A204.1 (cell line): ENCODE measurements at regions not wholly inside any gene's neighbourhood (a gene's known extent, or its start where the extent isn't known, plus 50 kb on each side); places are given as distances from the start of the nearest gene placed in this dataset.
"Not testable (repeated sequence)": the region's sequence is repeated elsewhere in the genome, so short reads cannot be mapped to it uniquely, and the experiment has no call there.

Source experiments
- FAIRE-seq: peaks from 2 replicates; lab custom pipeline; 2012; peaks lifted over from hg19 to GRCh38; lab: Jason Lieb, UNC

DNA sequence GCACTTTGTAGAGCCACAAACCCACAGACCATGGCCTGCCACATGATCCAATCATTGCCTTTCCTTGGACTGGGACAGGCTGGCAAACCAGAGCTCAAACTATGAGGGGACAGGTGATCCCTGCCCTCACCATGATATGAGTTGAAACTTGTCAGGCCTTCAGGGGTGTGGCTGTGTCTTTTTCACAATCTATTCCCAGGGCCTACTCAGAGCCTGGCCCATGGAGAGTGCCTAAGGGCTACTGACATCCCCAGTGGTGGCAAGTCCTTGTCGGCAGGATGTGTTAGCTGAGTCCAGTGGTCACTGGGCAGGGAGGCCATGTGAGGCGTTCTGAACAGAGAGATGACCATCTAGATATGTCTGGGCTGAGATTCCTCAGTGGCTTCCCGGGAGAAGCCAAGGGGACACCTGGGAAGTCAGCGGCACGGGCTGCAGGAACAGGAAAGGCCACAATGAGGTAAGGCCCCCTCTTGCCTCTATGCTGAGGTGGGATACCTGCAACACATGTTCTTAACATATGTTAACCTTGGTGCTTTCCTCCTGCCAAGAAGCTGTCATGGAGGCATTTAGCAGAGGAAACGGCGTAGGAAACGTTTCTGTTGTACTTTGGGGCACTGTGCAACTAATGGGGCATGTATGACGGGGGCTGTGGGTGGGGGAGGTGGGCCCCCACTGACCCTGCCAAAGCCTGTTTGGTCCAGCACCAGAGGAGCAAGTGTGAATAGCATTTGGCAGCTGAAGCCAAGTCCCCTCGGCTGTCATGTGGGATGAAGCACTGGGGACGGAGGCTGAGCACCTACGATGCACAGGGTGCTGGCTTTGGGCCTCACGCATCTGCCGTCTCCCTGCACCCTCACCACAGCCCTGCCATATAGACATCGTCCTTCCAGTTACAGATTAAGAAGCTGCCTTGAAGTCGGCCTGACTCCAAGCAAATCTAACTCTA, 384.0 kb downstream of the RPS24 start:
- no peak for FAIRE-seq

DNA sequence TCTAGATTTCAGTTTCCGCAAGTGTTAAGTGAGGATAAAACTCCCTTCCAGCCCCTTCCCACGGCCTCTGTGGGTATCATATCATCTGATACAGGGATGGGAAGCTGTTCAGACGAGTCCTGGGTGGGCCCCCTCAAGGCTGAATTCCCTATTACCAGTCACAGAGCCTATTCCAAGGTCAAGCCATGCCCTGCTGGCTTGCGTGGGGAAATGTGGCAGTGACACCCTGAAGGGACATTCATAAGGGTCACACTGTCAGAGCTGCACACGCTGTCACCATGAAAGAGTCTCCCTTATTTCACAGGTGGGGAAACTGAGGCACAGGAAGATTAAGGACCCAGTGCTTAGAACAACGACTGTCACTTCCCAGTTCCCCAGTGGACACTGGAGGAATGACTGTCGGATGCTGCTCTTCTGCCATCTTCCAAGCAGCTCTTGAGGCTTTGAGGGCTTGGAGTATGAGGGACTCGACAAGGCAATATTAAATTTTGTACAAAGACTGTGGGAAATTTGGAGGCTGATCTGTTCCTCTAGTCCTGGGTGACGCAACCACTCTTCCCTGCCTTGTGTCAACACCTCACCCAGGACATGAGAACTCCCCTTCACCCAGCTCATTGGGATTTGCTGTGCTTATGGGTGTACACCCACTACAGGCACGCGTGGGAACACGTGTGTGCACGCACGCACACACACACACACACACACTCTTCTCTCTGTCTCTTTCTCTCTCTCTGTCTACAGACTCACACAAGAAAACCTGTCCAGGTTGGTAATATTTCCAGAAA, 386.0 kb downstream of the RPS24 start:
- FAIRE-seq, result no peak

- no peak for FAIRE-seq
Observed at GRCh38 chr10:78420946-78421735, 387.5 kb downstream of the RPS24 start.

DNA sequence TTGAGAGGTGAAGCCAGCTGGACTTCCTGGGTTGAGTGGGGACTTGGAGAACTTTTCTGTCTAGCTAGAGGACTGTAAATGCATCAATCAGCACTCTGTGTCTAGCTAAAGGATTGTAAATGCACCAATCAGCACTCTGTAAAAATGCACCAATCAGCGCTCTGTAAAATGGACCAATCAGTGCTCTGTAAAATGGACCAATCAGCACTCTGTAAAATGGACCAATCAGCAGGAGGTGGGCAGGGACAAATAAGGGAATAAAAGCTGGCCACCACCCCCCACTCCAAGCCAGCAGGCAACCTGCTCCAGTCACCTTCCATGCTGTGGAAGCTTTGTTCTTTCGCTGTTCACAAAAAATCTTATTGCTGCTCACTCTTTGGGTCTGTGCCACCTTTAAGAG, 390.4 kb downstream of the RPS24 start:
- FAIRE-seq, result not testable (repeated sequence)

- FAIRE-seq, result peak; percentile 78
Observed at GRCh38 chr10:78424723-78425122, 391.1 kb downstream of the RPS24 start.

DNA sequence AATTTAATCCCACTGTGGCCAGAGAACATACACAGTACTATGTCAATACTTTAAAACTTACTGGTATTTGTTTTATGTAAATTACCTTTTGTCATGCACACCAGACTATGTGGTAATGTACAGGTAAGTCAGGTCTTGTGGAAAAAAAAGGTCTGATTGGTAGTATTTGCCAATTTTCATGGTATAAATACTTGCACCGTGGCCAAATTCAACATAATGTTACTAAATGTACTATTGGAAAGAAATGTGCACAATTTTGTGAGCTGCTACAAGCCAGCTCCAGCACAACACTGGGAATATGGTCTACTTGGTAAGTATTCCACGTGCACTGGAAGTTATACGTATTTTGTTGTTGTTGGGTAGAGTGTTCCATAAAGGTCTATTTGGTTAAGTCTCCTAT, 392.5 kb downstream of the RPS24 start:
- no peak for FAIRE-seq

DNA sequence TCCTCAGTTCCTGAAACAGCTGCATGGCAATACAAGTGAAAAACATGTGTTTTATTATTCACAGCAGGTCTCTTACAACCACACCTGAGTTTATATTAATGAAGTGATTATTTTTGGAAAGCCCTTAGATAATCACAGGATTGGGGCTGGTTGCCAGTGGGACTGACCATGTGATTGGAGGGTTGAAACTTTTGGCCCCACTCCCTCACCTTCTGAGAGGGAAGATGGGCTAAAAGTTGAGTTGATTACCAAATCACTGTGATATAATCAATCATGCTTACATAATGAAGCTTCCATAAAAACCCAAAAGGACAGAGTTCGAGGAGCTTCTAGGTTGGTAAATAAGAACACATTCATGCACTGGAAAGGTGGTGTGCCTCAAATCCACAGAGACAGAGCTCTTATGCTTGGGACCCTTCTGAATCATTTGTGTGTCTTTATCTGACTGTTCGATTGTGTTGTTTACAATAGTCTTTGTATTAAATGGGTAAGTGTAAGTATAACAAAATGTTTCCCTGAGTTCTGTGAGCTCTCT, 393.9 kb downstream of the RPS24 start:
- no peak for FAIRE-seq

- FAIRE-seq, result no peak
Observed at GRCh38 chr10:78428579-78428978, 394.9 kb downstream of the RPS24 start.

DNA sequence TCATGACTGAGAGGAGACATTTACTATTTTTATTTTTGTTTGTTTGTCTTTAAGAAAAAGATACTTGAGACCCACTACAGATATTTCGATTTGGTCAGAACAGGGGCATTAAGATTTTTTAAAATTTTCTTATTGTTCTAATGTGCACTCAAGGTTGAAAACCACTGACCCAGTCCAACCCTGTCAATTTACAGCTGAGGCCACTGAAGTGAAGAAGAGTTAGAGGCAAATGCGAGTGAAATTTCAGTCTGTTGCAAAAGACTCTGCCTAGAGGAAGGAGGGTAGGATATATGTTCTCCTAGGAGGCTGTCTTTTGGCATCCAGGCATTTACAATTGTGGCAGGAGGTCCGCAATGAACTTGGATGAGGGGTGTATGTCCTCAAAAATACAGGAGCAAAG, 396.3 kb downstream of the RPS24 start:
- FAIRE-seq, result no peak

GRCh38 chr10:78432583-78432982, 398.9 kb downstream of the RPS24 start:
- FAIRE-seq, result no peak

DNA sequence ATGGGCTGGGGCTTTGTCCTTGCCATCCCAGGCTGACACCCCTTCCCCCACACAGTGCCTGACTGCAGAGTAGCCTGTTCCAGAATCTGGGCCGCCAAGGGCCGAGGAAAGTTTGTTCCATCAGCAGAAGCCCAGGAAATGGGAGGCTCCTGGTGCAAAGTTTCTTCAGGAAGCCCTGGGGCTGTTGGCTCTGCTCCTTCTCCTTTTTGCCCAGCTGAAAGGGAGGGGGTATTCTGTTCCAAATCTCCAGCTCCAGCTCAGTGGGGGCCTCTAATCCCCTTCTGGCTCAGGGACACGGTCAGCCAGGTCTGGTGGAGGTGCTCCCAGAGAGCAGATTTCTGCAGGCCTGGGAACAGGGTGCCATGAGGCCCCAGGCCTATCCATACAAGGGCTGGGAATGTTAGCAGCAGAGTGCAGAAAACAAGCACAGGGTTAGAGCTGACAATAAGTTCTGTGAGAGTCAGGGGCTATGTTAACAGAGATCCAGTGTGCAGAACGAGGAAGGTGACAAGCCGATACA, 399.5 kb downstream of the RPS24 start:
- FAIRE-seq, result no peak

DNA sequence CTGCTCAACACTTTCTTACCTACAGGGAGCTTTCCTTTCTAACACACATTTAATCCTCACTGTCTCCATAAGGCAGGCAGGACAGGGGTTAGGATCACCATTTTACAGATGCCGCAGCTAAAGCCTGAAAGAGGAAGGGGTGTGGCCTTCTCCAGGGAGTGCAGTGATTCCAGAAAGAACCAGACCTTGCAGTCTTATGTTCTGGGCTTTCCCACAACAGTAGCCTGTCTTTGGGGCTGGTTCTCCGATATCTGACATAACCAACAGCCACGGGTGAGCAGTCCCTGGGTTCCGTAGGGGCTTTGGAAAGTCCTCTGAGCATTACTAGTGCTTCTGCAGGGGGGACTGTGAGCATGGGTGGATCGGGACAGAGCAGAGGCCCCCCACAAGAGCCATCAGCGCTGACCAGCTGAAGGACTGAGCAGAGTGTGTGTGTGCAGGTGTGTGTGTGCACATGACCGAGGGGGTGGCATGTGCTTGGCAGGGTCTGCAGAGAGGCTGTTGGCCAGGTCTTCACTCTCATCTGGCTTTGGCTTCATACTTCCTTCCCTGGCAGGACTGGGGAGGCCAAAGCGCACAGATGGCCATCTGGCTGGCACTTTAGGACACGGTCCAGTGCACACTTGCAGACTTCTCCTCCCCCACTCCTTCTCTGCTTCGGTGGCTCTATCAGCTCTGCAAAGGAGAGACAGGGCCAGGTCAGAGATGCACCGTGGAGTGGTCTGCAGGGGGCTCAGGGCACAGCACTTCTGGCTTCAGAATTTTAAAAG, 400.3 kb downstream of the RPS24 start:
- FAIRE-seq, result no peak

GRCh38 chr10:78434886-78435285, 401.2 kb downstream of the RPS24 start:
- no peak for FAIRE-seq

DNA sequence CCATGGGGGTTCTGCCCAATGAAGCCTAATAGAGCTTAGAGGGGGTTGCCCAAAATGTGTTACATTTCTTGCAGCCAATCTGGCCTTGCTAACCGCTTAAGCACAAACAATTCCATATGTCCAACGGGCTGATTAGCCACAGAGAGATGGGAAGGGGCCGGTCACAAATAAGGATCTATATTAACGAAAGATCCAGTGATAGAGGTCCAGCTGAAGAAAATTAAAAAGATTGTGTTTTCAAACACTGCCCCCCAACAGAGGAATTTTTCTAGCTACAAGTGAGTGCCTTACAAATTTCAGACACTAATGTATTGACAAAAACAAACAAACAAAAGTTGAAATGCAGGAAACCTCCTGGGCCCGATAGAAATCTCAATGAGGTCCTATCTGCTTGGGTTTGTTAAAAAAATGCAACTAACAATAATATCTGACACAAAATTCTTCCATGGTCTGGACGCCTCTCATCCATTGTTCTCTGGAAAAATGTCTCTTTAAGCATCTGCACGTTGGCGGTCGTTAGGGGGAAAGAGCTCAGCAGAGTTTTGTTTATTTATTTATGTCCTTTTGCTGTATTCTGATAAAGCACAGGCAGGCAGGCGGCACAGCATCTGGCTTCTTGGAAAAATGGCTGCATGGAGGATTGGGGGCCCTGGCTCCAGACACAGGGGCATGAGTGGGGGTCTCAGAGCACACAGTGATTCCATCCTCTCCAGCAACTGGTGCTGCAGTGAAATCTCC, 402.0 kb downstream of the RPS24 start:
- FAIRE-seq, result no peak

DNA sequence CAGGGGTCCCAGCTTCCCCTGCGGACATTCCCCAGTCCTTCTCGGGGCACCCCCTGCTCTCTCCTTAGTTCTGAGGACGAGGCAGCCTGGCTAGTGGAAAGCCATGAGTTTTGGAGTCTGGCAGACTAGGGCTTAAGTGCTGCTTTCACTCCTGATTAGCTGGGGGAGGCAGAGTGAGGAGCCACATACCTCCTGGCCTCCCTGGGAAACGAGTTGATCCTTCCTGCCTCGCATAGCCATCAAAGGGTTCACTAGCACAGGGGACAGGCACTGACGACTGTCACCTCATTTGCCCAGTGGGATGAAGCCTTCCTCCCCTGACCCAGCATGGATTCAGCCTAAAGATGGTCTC, 402.5 kb downstream of the RPS24 start:
- no peak for FAIRE-seq

- FAIRE-seq, result no peak
Observed at GRCh38 chr10:78436706-78437406, 403.2 kb downstream of the RPS24 start.

DNA sequence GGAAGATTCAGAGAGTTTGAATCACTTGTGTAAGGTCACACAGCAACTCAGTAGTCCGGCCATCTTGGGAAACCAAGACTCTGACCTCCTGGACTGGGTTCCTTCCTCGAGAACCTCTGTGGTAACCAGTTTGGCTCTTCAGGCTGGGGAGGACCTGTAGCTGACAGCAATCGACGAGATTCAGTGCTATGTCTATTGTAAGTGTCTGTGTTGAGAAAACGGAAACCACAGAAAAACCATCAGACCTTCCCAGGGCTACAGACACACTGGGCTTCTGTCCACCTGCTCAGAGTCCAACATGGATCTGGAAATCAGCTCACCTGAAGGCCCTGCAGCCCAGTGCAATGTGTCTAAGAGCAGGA, 403.7 kb downstream of the RPS24 start:
- FAIRE-seq, result no peak

DNA sequence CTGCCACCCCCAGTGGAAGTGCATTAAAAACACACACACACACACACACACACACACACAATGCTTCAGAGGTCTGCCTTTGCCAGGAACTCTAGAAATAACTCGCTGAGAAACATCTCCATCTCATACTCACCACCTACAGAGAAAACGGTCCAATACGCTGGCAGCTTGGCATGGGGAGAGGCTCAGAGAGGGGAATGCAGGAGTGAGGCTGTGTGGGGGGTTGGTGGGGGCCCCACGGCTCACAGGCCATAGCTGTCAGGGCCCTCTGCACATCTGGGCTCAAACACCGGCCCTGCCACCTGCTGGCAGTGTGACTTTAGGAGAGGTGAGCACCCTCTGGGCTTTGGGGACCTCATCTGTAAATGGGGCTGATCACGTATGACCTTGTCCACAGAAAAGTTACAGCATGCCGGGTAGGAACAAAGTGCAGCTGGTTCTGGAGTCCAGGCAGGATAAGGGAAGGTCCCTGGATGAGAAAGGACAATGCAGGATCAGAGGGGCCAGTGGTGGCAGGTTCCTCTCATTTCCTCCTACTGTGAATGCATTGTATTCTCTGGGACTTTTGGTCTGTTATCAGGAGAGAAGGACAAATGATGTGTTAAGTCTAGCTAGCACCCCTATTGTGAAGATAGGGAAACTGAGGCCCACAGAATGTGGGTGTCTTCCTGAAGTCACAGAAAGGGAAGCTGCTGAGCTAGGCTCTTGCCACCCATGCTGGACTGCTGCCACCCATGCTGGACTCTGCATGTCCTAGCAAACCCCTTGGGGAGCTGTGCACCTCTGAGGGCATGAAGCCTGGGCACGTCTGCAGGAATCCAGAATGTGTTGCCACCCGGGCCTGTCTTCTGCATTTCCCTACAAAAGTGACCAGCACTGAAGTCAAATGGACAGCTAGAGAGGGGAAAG, 404.6 kb downstream of the RPS24 start:
- no peak for FAIRE-seq
